ENCODE measurements at regions not wholly inside any gene's neighbourhood (a gene's known extent, or its start where the extent isn't known, plus 50 kb on each side); places are given as distances from the start of the nearest gene placed in this dataset.

DNA sequence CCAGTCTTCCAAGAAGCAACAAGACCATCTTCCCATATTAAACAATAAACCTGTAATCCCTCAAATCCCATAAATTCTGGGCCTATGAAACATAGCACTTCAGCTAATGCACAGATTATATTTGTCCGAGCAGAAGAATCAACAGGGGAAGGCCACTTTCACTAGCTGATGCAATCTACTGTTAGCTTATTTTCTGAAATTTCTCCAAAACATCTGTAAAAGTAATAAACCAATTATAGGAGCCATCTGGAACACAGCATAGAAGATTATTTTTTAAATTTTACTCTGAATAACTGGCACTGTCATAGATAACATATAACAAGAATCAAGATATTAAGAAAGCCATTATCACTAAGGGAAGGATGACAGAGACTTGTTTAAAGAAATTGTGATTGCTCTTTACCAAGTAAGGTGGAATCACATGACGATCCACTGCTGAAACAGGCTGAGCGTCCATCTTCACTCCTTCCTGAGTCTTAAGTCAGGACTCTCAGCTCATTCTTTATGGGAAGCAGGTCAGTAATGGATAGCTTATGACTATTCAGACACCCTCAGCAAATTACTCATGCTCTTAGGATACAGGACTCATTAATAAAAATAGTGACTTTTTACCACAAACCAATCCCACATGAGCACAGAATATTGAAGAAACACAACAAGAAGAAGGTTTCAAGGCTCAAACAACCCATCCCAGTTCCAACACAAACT lies 719.5 kb downstream of the XPNPEP1 start:
- TF ChIP-seq, protein P1, sequence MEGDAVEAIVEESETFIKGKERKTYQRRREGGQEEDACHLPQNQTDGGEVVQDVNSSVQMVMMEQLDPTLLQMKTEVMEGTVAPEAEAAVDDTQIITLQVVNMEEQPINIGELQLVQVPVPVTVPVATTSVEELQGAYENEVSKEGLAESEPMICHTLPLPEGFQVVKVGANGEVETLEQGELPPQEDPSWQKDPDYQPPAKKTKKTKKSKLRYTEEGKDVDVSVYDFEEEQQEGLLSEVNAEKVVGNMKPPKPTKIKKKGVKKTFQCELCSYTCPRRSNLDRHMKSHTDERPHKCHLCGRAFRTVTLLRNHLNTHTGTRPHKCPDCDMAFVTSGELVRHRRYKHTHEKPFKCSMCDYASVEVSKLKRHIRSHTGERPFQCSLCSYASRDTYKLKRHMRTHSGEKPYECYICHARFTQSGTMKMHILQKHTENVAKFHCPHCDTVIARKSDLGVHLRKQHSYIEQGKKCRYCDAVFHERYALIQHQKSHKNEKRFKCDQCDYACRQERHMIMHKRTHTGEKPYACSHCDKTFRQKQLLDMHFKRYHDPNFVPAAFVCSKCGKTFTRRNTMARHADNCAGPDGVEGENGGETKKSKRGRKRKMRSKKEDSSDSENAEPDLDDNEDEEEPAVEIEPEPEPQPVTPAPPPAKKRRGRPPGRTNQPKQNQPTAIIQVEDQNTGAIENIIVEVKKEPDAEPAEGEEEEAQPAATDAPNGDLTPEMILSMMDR (IDR thresholded peaks at IDR 0.05 in 8 of 11, conservative IDR thresholded peaks at IDR 0.05 in 3 of 11): no peak
- TF ChIP-seq POLR2AphosphoS5 (IDR thresholded peaks at IDR 0.05) (no peak), POLR2A (IDR thresholded peaks at IDR 0.05) (no peak)
- Histone ChIP-seq H3K9me3 (no peaks in the 10 kb centered on the region), H3K4me1 (no peaks in the 10 kb centered on the region), H3K27me3 (replicated peaks in 1 of 7) (no peaks in the 10 kb centered on the region), H3K4me3 (no peak overlapping the region), H3K36me3 (no peaks in the 10 kb centered on the region), H3K27ac (no peak overlapping the region)
- WGBS, 5 donors: 80 to 91% (median 83%) methylated on average over 3 of the region's 3 CpGs
- intact Hi-C loops (cut with DNase I; ENCODE audit: low total_unique reads): no loop called here
- no peak for DNase-seq

DNA sequence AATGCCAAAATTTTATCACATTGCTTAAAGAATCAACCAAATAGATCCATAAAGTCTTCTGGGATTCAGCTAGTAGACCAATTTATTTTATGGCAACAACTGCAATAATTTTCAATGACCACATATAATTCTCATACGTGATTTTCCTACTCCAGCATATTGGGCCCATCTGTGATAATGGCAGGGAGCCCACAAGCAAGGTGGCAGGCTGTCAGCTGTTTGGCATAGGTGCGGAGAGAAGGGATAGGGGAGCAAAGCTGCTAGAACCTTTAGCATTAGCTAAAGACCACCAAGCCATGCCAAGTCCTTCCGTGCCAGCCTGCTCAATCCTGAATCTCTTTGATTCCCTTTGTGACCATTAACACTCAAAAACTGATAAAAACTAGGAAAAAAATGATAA lies 721.2 kb downstream of the XPNPEP1 start:
- no peak for TF ChIP-seq POLR2A (IDR thresholded peaks at IDR 0.05)
- TF ChIP-seq POLR2AphosphoS5 (IDR thresholded peaks at IDR 0.05): no peak
- TF ChIP-seq, protein P1 (IDR thresholded peaks at IDR 0.05 in 8 of 11, conservative IDR thresholded peaks at IDR 0.05 in 3 of 11): no peak
- no peak overlapping the region for H3K27ac ChIP-seq
- no peaks in the 10 kb centered on the region for H3K27me3 ChIP-seq (replicated peaks in 1 of 7)
- peaks cover 0 to 12% (median 4%) of the 10 kb centered on the region in 8 donors for H3K9me3 ChIP-seq
- H3K36me3 ChIP-seq: no peaks in the 10 kb centered on the region
- intact Hi-C loops (cut with DNase I; ENCODE audit: low total_unique reads): no loop called here
- DNase-seq: no peak
- 77 to 92% (median 86%) methylated on average over 3 of the region's 3 CpGs for WGBS, 5 donors
- no peak overlapping the region for H3K4me3 ChIP-seq
- H3K4me1 ChIP-seq: no peaks in the 10 kb centered on the region

DNA sequence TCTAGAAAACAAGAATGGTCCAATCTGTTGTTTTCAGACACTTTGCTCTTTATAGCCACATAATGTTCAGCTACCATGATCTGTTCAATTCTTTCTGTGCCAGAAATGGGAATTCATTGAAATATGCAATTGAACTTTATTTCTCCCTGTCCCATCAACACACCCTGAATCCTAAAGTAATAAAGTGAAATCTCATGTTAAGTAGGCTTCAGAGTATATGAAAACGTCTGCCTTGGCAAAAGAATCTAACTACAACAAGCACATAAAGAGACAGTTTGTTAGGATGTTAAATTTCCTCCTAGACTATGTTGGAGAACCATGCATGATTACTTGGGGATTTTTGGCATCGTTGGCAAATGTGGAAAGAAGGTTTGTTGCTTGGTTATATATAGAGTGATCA lies 722.7 kb downstream of the XPNPEP1 start:
- H3K4me1 ChIP-seq: no peaks in the 10 kb centered on the region
- H3K27me3 ChIP-seq (replicated peaks in 1 of 7): no peaks in the 10 kb centered on the region
- no peak overlapping the region for H3K27ac ChIP-seq
- DNase-seq: no peak
- peaks cover 0 to 20% (median 7%) of the 10 kb centered on the region in 8 donors for H3K9me3 ChIP-seq
- intact Hi-C loops (cut with DNase I; ENCODE audit: low total_unique reads): no loop called here
- H3K36me3 ChIP-seq: no peaks in the 10 kb centered on the region
- TF ChIP-seq, protein P1 (IDR thresholded peaks at IDR 0.05 in 8 of 11, conservative IDR thresholded peaks at IDR 0.05 in 3 of 11): no peak
- no peak for TF ChIP-seq POLR2AphosphoS5 (IDR thresholded peaks at IDR 0.05)
- TF ChIP-seq POLR2A (IDR thresholded peaks at IDR 0.05): no peak
- no peak overlapping the region for H3K4me3 ChIP-seq
- 44 to 66% (median 56%) methylated on average over 2 of the region's 2 CpGs for WGBS, 5 donors

DNA sequence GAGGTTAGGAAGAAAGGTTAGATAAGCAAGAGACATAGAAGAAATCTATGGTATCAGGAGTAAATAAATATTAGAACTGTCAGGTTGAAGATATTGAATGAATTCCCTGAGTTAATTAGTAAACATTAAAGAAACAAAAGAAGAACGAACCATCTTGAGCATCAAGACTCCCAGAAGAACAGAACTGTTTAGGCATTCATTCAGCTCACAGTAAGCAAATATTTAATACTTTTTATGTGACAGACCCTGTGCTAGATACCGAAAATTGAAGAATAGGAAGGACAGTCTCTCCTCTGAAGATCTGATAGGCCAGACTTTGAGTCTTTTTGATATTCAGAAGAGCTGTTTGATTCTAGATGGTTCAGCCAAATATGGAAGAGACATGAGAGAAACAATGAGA lies 731.5 kb downstream of the XPNPEP1 start:
- 52 to 83% (median 74%) methylated on average over 2 of the region's 2 CpGs for WGBS, 5 donors
- no peak overlapping the region for H3K27ac ChIP-seq
- TF ChIP-seq POLR2AphosphoS5 (IDR thresholded peaks at IDR 0.05) (no peak), POLR2A (IDR thresholded peaks at IDR 0.05) (no peak)
- TF ChIP-seq, protein P1 (IDR thresholded peaks at IDR 0.05 in 8 of 11, conservative IDR thresholded peaks at IDR 0.05 in 3 of 11): no peak
- H3K36me3 ChIP-seq: no peaks in the 10 kb centered on the region
- H3K4me1 ChIP-seq: no peaks in the 10 kb centered on the region
- DNase-seq: no peak
- H3K9me3 ChIP-seq: peaks cover 0 to 67% (median 43%) of the 10 kb centered on the region in 8 donors
- H3K27me3 ChIP-seq (replicated peaks in 1 of 7): no peaks in the 10 kb centered on the region
- intact Hi-C loops (cut with DNase I; ENCODE audit: low total_unique reads): no loop called here
- H3K4me3 ChIP-seq: no peak overlapping the region

Data from spleen (tissue), 11 donors.